GM20000 (cell line): ENCODE measurements at regions not wholly inside any gene's neighbourhood (a gene's known extent, or its start where the extent isn't known, plus 50 kb on each side); places are given as distances from the start of the nearest gene placed in this dataset.

Experiments used
- DNase-seq: peaks from one replicate; pipeline ENCODE4 v3.0.0; 2012; ENCODE audit warnings: low spot score
- TF ChIP-seq, protein P1 (sequence below): IDR thresholded peaks from 2 replicates; pipeline ENCODE4 v1.5.1; 2012; ENCODE audit warnings: mild to moderate bottlenecking, control low read depth; ENCODE audit errors: extremely low read depth, missing control alignments

DNA sequence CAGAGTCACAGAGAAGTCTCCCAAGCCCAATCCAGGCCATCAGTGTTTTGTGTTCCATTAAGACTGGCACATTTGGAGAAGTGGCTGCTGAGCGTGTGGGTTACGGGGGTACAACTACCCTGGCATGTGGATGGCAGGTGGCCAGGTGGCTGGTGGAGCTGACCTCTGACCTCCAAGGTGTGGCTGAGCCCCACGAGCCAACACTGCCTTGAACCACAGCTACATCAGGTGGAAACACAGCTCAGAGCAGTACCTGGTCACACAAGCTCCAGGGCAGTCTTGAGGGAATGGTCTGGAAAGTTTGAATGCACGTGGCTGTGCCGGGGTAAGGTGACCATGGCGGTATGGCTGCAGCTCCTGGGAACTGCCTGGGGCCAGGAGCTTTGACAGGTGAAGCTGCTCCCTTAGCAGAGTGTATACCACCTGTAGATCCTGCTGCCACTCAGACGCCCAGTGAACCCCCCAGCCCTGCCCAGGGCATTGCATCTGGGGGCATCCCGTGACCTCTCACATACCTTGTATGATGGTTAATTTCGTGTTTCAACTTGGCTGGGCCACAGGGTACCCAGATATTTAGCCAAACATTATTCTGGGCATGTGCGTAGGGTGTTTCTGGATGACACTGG lies 207.9 kb downstream of the GADD45G start:
- DNase-seq: no peak
- TF ChIP-seq, protein P1, sequence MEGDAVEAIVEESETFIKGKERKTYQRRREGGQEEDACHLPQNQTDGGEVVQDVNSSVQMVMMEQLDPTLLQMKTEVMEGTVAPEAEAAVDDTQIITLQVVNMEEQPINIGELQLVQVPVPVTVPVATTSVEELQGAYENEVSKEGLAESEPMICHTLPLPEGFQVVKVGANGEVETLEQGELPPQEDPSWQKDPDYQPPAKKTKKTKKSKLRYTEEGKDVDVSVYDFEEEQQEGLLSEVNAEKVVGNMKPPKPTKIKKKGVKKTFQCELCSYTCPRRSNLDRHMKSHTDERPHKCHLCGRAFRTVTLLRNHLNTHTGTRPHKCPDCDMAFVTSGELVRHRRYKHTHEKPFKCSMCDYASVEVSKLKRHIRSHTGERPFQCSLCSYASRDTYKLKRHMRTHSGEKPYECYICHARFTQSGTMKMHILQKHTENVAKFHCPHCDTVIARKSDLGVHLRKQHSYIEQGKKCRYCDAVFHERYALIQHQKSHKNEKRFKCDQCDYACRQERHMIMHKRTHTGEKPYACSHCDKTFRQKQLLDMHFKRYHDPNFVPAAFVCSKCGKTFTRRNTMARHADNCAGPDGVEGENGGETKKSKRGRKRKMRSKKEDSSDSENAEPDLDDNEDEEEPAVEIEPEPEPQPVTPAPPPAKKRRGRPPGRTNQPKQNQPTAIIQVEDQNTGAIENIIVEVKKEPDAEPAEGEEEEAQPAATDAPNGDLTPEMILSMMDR: no peak

- no peak for DNase-seq
- TF ChIP-seq, protein P1: no peak
These were observed 208.7 kb downstream of the GADD45G start for GRCh38 chr9:89813482-89813881.

GRCh38 chr9:89814340-89815040 lies 209.7 kb downstream of the GADD45G start:
- peak; percentile 25 for DNase-seq
- TF ChIP-seq, protein P1: no peak

GRCh38 chr9:89815061-89815902 lies 210.5 kb downstream of the GADD45G start:
- peak; percentile 12 for DNase-seq
- TF ChIP-seq, protein P1: no peak

DNA sequence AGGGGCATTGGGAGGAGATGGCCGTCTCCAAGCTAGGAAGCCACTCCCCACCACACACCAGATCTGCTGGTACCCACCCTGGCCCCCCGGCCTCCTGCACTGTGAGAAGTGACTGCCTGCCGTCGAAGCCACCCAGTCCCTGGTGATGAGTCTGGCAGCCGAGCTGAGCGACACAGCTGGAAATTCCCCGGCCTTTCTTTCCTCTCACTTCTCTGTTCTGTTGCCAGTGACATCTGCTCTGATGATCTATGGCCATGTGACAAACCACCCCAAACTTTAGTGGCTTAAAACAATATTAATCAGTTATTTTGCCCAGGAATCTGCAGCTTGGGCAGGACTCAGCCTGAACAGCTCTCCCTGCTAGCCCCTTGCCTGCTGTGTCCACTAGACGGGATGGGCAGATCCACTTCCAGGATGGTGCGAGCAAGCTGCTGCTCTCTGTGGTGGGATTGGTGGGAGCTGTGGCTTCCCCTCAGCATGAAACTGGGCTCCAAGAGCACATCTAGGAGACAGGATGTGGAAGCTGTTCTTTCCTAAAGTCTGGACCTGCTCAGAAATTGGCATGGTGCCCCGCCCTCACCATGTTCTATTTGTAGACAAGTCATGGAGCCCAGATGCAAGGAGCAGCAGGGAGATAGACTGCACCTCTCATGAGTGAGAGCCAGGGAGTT lies 211.2 kb downstream of the GADD45G start:
- peak; percentile 80 for DNase-seq
- TF ChIP-seq, protein P1: no peak

GRCh38 chr9:89817151-89817950 lies 212.5 kb downstream of the GADD45G start:
- TF ChIP-seq, protein P1: no peak

More at GRCh38 chr9:89817151-89817950, 212.5 kb downstream of the GADD45G start:
- DNase-seq: no peak
